HAP-1 (cell line): ENCODE measurements at regions not wholly inside any gene's neighbourhood (a gene's known extent, or its start where the extent isn't known, plus 50 kb on each side); places are given as distances from the start of the nearest gene placed in this dataset.

Experiments used
- DNase-seq, 2 experiments: peaks; one replicate each; pipeline ENCODE4 v3.0.0-alpha.2; 2016 to 2020; ENCODE audit warnings: low spot score in 2 of 2
- H3K27me3 ChIP-seq: fragments of 250-450 bp; sonication (Bioruptor Pico); 2 replicates; pipeline ENCODE4 v1.5.1; 2020; ENCODE audit warnings: low read depth, mild to moderate bottlenecking, moderate library complexity
- H3K36me3 ChIP-seq: fragments of 250-450 bp; sonication (Bioruptor Pico); replicated peaks from 2 replicates; pipeline ENCODE4 v1.5.1; 2020; ENCODE audit warnings: mild to moderate bottlenecking
- H3K4me1 ChIP-seq: fragments of 250-450 bp; sonication (Bioruptor Pico); 2 replicates; pipeline ENCODE4 v1.5.1; 2020; ENCODE audit warnings: mild to moderate bottlenecking
- H3K4me3 ChIP-seq: fragments of 250-450 bp; sonication (Bioruptor Pico); 2 replicates; pipeline ENCODE4 v1.5.1; 2020; ENCODE audit warnings: mild to moderate bottlenecking, moderate library complexity
- H3K9me3 ChIP-seq: fragments of 250-450 bp; sonication (Bioruptor Pico); 2 replicates; pipeline ENCODE4 v1.5.1; 2020; ENCODE audit warnings: mild to moderate bottlenecking, moderate library complexity
- in situ Hi-C: fragments of 300-500 bp; cut with MboI; formaldehyde crosslinking; loops from 3 replicates; pipeline ENCODE4 v1.14.3; 2020; ENCODE audit warnings: low sequenced_read_pairs, inconsistent platforms, mixed read lengths

GRCh38 chr5:164359260-164360255 lies 854.1 kb downstream of the MAT2B start:
- in situ Hi-C loops, result no loop called here
- Histone ChIP-seq H3K4me3 (no peak overlapping the region), H3K27me3 (peaks cover 4% of the 10 kb centered on the region; the same call in 1 of the 2 replicates), H3K9me3 (no peaks in the 10 kb centered on the region), H3K4me1 (no peaks in the 10 kb centered on the region), H3K36me3 (no peaks in the 10 kb centered on the region)
- DNase-seq, result no peak

GRCh38 chr5:164360589-164360988 lies 855.2 kb downstream of the MAT2B start:
- no peak for DNase-seq
- H3K4me3 ChIP-seq, result no peak overlapping the region
- in situ Hi-C loops, result no loop called here
- no peaks in the 10 kb centered on the region for H3K36me3 ChIP-seq
- H3K27me3 ChIP-seq, result peaks cover 4% of the 10 kb centered on the region; the same call in 1 of the 2 replicates
- no peaks in the 10 kb centered on the region for H3K4me1 ChIP-seq
- no peaks in the 10 kb centered on the region for H3K9me3 ChIP-seq

- Histone ChIP-seq H3K9me3 (no peaks in the 10 kb centered on the region), H3K4me1 (no peaks in the 10 kb centered on the region), H3K36me3 (no peaks in the 10 kb centered on the region), H3K27me3 (peaks cover 4% of the 10 kb centered on the region; the same call in 1 of the 2 replicates), H3K4me3 (no peak overlapping the region)
- DNase-seq, result no peak
- in situ Hi-C loops, result no loop called here
These were observed 856.6 kb downstream of the MAT2B start for GRCh38 chr5:164361986-164362385.

- Histone ChIP-seq H3K9me3 (no peaks in the 10 kb centered on the region), H3K27me3 (peaks cover 4% of the 10 kb centered on the region; the same call in 1 of the 2 replicates), H3K36me3 (no peaks in the 10 kb centered on the region), H3K4me3 (no peak overlapping the region), H3K4me1 (no peaks in the 10 kb centered on the region)
- in situ Hi-C loops, result no loop called here
- no peak for DNase-seq
These were observed 857.4 kb downstream of the MAT2B start for GRCh38 chr5:164362835-164363234.

GRCh38 chr5:164364237-164365208 lies 859.1 kb downstream of the MAT2B start:
- no peaks in the 10 kb centered on the region for H3K9me3 ChIP-seq
- H3K27me3 ChIP-seq, result peaks cover 4% of the 10 kb centered on the region; the same call in 1 of the 2 replicates
- H3K36me3 ChIP-seq, result no peaks in the 10 kb centered on the region
- DNase-seq, result peak in 1 of 2 experiments; percentile 4
- H3K4me3 ChIP-seq, result no peak overlapping the region
- no peaks in the 10 kb centered on the region for H3K4me1 ChIP-seq
- in situ Hi-C loops, result no loop called here

- H3K36me3 ChIP-seq, result no peaks in the 10 kb centered on the region
- H3K4me1 ChIP-seq, result no peaks in the 10 kb centered on the region
- in situ Hi-C loops, result no loop called here
- no peak overlapping the region for H3K4me3 ChIP-seq
- H3K9me3 ChIP-seq, result no peaks in the 10 kb centered on the region
- H3K27me3 ChIP-seq, result no peaks in the 10 kb centered on the region
- no peak for DNase-seq
These were observed 865.4 kb downstream of the MAT2B start for GRCh38 chr5:164370841-164371240.

GRCh38 chr5:164372892-164373291 lies 867.5 kb downstream of the MAT2B start:
- no peaks in the 10 kb centered on the region for H3K4me1 ChIP-seq
- no peak for DNase-seq
- H3K4me3 ChIP-seq, result no peak overlapping the region
- in situ Hi-C loops, result no loop called here
- no peaks in the 10 kb centered on the region for H3K9me3 ChIP-seq
- H3K36me3 ChIP-seq, result no peaks in the 10 kb centered on the region
- no peaks in the 10 kb centered on the region for H3K27me3 ChIP-seq

- in situ Hi-C loops, result no loop called here
- Histone ChIP-seq H3K36me3 (no peaks in the 10 kb centered on the region), H3K4me1 (no peaks in the 10 kb centered on the region), H3K4me3 (no peak overlapping the region), H3K9me3 (no peaks in the 10 kb centered on the region), H3K27me3 (no peaks in the 10 kb centered on the region)
- no peak for DNase-seq
These were observed 868.5 kb downstream of the MAT2B start for GRCh38 chr5:164373876-164374275.

- Histone ChIP-seq H3K9me3 (no peaks in the 10 kb centered on the region), H3K4me3 (no peak overlapping the region), H3K36me3 (no peaks in the 10 kb centered on the region), H3K4me1 (no peaks in the 10 kb centered on the region), H3K27me3 (no peaks in the 10 kb centered on the region)
- no peak for DNase-seq
- in situ Hi-C loops, result no loop called here
These were observed 869.6 kb downstream of the MAT2B start for GRCh38 chr5:164375051-164375450.

GRCh38 chr5:164376843-164377242 lies 871.4 kb downstream of the MAT2B start:
- in situ Hi-C loops, result no loop called here
- Histone ChIP-seq H3K36me3 (no peaks in the 10 kb centered on the region), H3K4me3 (no peak overlapping the region), H3K9me3 (no peaks in the 10 kb centered on the region), H3K4me1 (no peaks in the 10 kb centered on the region), H3K27me3 (no peaks in the 10 kb centered on the region)
- no peak for DNase-seq

GRCh38 chr5:164377746-164378145 lies 872.3 kb downstream of the MAT2B start:
- H3K9me3 ChIP-seq, result no peaks in the 10 kb centered on the region
- no peak for DNase-seq
- H3K36me3 ChIP-seq, result no peaks in the 10 kb centered on the region
- no peaks in the 10 kb centered on the region for H3K27me3 ChIP-seq
- H3K4me3 ChIP-seq, result no peak overlapping the region
- H3K4me1 ChIP-seq, result no peaks in the 10 kb centered on the region
- in situ Hi-C loops, result no loop called here

- H3K36me3 ChIP-seq, result no peaks in the 10 kb centered on the region
- H3K4me3 ChIP-seq, result no peak overlapping the region
- in situ Hi-C loops, result no loop called here
- H3K9me3 ChIP-seq, result no peaks in the 10 kb centered on the region
- H3K4me1 ChIP-seq, result no peaks in the 10 kb centered on the region
- H3K27me3 ChIP-seq, result no peaks in the 10 kb centered on the region
- DNase-seq, result no peak
These were observed 878.2 kb downstream of the MAT2B start for GRCh38 chr5:164383662-164384061.

- Histone ChIP-seq H3K27me3 (no peaks in the 10 kb centered on the region; the same call in 1 of the 2 replicates), H3K36me3 (no peaks in the 10 kb centered on the region), H3K4me1 (no peaks in the 10 kb centered on the region), H3K4me3 (no peak overlapping the region), H3K9me3 (no peaks in the 10 kb centered on the region)
- no peak for DNase-seq
- in situ Hi-C loops, result no loop called here
These were observed 887.1 kb downstream of the MAT2B start for GRCh38 chr5:164392531-164392930.
